RWPE2 (cell line): ENCODE measurements at regions not wholly inside any gene's neighbourhood (a gene's known extent, or its start where the extent isn't known, plus 50 kb on each side); places are given as distances from the start of the nearest gene placed in this dataset.

ENCODE experiments used
- ATAC-seq: fragments of 200-7000 bp; cut with Tn5 transposase; 3 replicates; pipeline ENCODE4 v1.9.1; 2021; ENCODE audit warnings: low read depth
- DNase-seq: peaks from one replicate; pipeline ENCODE4 v3.0.0-alpha.2; 2020; ENCODE audit warnings: low spot score
- H3K27ac ChIP-seq: fragments of 450-650 bp; 2 replicates; pipeline ENCODE4 v1.5.1; 2017; ENCODE audit warnings: mild to moderate bottlenecking; ENCODE audit not compliant: poor library complexity, severe bottlenecking
- H3K27me3 ChIP-seq: fragments of 250-450 bp; sonication (Bioruptor Pico); 2 replicates; pipeline ENCODE4 v1.5.1; 2021; ENCODE audit warnings: mild to moderate bottlenecking, moderate library complexity; ENCODE audit not compliant: insufficient read depth, poor library complexity, severe bottlenecking
- H3K36me3 ChIP-seq: fragments of 250-450 bp; sonication (Bioruptor Pico); 2 replicates; pipeline ENCODE4 v1.5.1; 2020; ENCODE audit warnings: low read depth, mild to moderate bottlenecking, moderate library complexity
- H3K4me1 ChIP-seq: fragments of 250-450 bp; sonication (Bioruptor Pico); 2 replicates; pipeline ENCODE4 v1.5.1; 2021; ENCODE audit warnings: mild to moderate bottlenecking, moderate library complexity; ENCODE audit not compliant: insufficient read depth, poor library complexity, severe bottlenecking
- H3K4me3 ChIP-seq: fragments of 250-450 bp; sonication (Bioruptor Pico); 2 replicates; pipeline ENCODE4 v1.5.1; 2021; ENCODE audit warnings: mild to moderate bottlenecking, moderate library complexity; ENCODE audit not compliant: severe bottlenecking
- H3K9me3 ChIP-seq: fragments of 250-450 bp; sonication (Bioruptor Pico); 2 replicates; pipeline ENCODE4 v1.5.1; 2021; ENCODE audit warnings: mild to moderate bottlenecking, moderate library complexity; ENCODE audit not compliant: severe bottlenecking
- CTCF ChIP-seq: fragments of 450-650 bp; IDR thresholded peaks from one replicate; pipeline ENCODE4 v1.5.1; 2017; ENCODE audit warnings: mild to moderate bottlenecking, moderate library complexity; ENCODE audit not compliant: poor library complexity, severe bottlenecking

GRCh38 chr19:29389495-29389894, 136.3 kb upstream of the VSTM2B start:
- Histone ChIP-seq H3K27me3 (no peaks in the 10 kb centered on the region), H3K36me3 (no peaks in the 10 kb centered on the region), H3K9me3 (no peaks in the 10 kb centered on the region), H3K4me3 (no peak overlapping the region), H3K4me1 (no peaks in the 10 kb centered on the region), H3K27ac (no peak overlapping the region)
- no peak for TF ChIP-seq CTCF
- DNase-seq (no peak), ATAC-seq (no peak)

- no peaks in the 10 kb centered on the region for H3K27me3 ChIP-seq
- no peaks in the 10 kb centered on the region for H3K4me1 ChIP-seq
- no peaks in the 10 kb centered on the region for H3K36me3 ChIP-seq
- no peak overlapping the region for H3K27ac ChIP-seq
- ATAC-seq = no peak
- DNase-seq = no peak
- H3K9me3 ChIP-seq = no peaks in the 10 kb centered on the region
- no peak for TF ChIP-seq CTCF
- no peak overlapping the region for H3K4me3 ChIP-seq
Observed at GRCh38 chr19:29390742-29391141, 135.1 kb upstream of the VSTM2B start.

GRCh38 chr19:29393915-29394460, 131.8 kb upstream of the VSTM2B start:
- no peak overlapping the region for H3K27ac ChIP-seq
- H3K27me3 ChIP-seq = no peaks in the 10 kb centered on the region
- no peaks in the 10 kb centered on the region for H3K9me3 ChIP-seq
- no peaks in the 10 kb centered on the region for H3K4me1 ChIP-seq
- no peak for TF ChIP-seq CTCF
- no peak overlapping the region for H3K4me3 ChIP-seq
- ATAC-seq (no peak; the same call in 2 of the 3 replicates), DNase-seq (no peak)
- H3K36me3 ChIP-seq = no peaks in the 10 kb centered on the region

- no peak overlapping the region for H3K4me3 ChIP-seq
- no peak for TF ChIP-seq CTCF
- no peaks in the 10 kb centered on the region for H3K9me3 ChIP-seq
- no peaks in the 10 kb centered on the region for H3K27me3 ChIP-seq
- H3K36me3 ChIP-seq = no peaks in the 10 kb centered on the region
- no peak overlapping the region for H3K27ac ChIP-seq
- no peaks in the 10 kb centered on the region for H3K4me1 ChIP-seq
- DNase-seq (no peak), ATAC-seq (no peak)
Observed at GRCh38 chr19:29395111-29395733, 130.6 kb upstream of the VSTM2B start.

GRCh38 chr19:29395734-29396414, 129.9 kb upstream of the VSTM2B start:
- ATAC-seq (no peak), DNase-seq (no peak)
- no peak for TF ChIP-seq CTCF
- H3K4me3 ChIP-seq = no peak overlapping the region
- no peaks in the 10 kb centered on the region for H3K9me3 ChIP-seq
- H3K36me3 ChIP-seq = no peaks in the 10 kb centered on the region
- H3K27me3 ChIP-seq = no peaks in the 10 kb centered on the region
- H3K4me1 ChIP-seq = no peaks in the 10 kb centered on the region
- no peak overlapping the region for H3K27ac ChIP-seq
